Liver (tissue), 8 donors: ENCODE measurements at regions not wholly inside any gene's neighbourhood (a gene's known extent, or its start where the extent isn't known, plus 50 kb on each side); places are given as distances from the start of the nearest gene placed in this dataset.

Experiments
- DNase-seq: peaks from one replicate; pipeline ENCODE4 v3.0.0-alpha.2; 2017; ENCODE audit warnings: low spot score
- H3K27ac ChIP-seq, 2 donors: one replicate each; pipeline ENCODE4 v1.7.0; 2013; ENCODE audit warnings: inconsistent platforms in 2 of 2, low read length in 2 of 2, control low read depth in 1 of 2, low read depth in 1 of 2, mild to moderate bottlenecking in 1 of 2
- H3K27me3 ChIP-seq, 4 donors: one replicate each; pipeline versions ENCODE4 v1.6.1 to v1.7.0; 2013; ENCODE audit warnings: low read length in 3 of 4, inconsistent platforms in 1 of 4, mild to moderate bottlenecking in 1 of 4, moderate library complexity in 1 of 4; ENCODE audit not compliant: control insufficient read depth in 4 of 4, insufficient read depth in 4 of 4
- H3K36me3 ChIP-seq, 4 donors: one replicate each; pipeline versions ENCODE4 v1.6.1 to v1.7.0; 2013; ENCODE audit warnings: low read length in 3 of 4, mild to moderate bottlenecking in 3 of 4, low read depth in 1 of 4, moderate library complexity in 1 of 4; ENCODE audit not compliant: control insufficient read depth in 4 of 4, insufficient read depth in 3 of 4
- H3K4me1 ChIP-seq, 4 donors: one replicate each; pipeline versions ENCODE4 v1.6.1 to v1.7.0; 2013; ENCODE audit warnings: low read length in 3 of 4, mild to moderate bottlenecking in 3 of 4, moderate library complexity in 1 of 4; ENCODE audit not compliant: control insufficient read depth in 4 of 4, insufficient read depth in 4 of 4
- H3K4me3 ChIP-seq, 3 donors: one replicate each; pipeline versions ENCODE4 v1.6.1 to v1.7.0; 2013; ENCODE audit warnings: low read length in 3 of 3, control low read depth in 1 of 3, low read depth in 1 of 3, mild to moderate bottlenecking in 1 of 3
- H3K9ac ChIP-seq, 2 donors: one replicate each; pipeline ENCODE4 v1.7.0; 2013; ENCODE audit warnings: low read length in 2 of 2, mild to moderate bottlenecking in 2 of 2, moderate library complexity in 2 of 2, control low read depth in 1 of 2, low read depth in 1 of 2
- H3K9me3 ChIP-seq, 4 donors: one replicate each; pipeline versions ENCODE4 v1.6.1 to v1.7.0; 2013; ENCODE audit warnings: low read length in 3 of 4; ENCODE audit not compliant: control insufficient read depth in 4 of 4
- ATF3 ChIP-seq: IDR thresholded peaks from 2 replicates; pipeline ENCODE4 v1.6.1; 2016; ENCODE audit warnings: antibody characterized with exemption
- CTCF ChIP-seq: fragments of 150-350 bp; IDR thresholded peaks from 2 replicates; pipeline ENCODE4 v1.5.1; 2017; ENCODE audit warnings: improper control_type of control experiment, low read depth, low read length; ENCODE audit not compliant: missing input control
- EGR1 ChIP-seq, 2 donors: IDR thresholded peaks; 2 replicates each; pipeline ENCODE4 v1.6.1; 2016 to 2018; ENCODE audit warnings: antibody characterized with exemption in 2 of 2, low read depth in 2 of 2
- FOXA1 ChIP-seq: IDR thresholded peaks from 2 replicates; pipeline ENCODE4 v1.6.1; 2016; ENCODE audit warnings: antibody characterized with exemption
- FOXA2 ChIP-seq: IDR thresholded peaks from 2 replicates; pipeline ENCODE4 v1.6.1; 2016; ENCODE audit warnings: antibody characterized with exemption
- GABPA ChIP-seq, 2 donors: IDR thresholded peaks in 1 of 2; conservative IDR thresholded peaks in 1 of 2; 2 replicates each; pipeline ENCODE4 v1.6.1; 2016; ENCODE audit warnings: antibody characterized with exemption in 2 of 2, mild to moderate bottlenecking in 1 of 2, moderate library complexity in 1 of 2
- HNF4A ChIP-seq, 2 donors: conservative IDR thresholded peaks; 2 replicates each; pipeline ENCODE4 v1.6.1; 2016; ENCODE audit warnings: antibody characterized with exemption in 2 of 2, mild to moderate bottlenecking in 2 of 2
- HNF4G ChIP-seq: IDR thresholded peaks from 2 replicates; pipeline ENCODE4 v1.6.1; 2016; ENCODE audit warnings: antibody characterized with exemption
- JUND ChIP-seq, 2 donors: IDR thresholded peaks; 2 replicates each; pipeline ENCODE4 v1.6.1; 2016; ENCODE audit warnings: antibody characterized with exemption in 2 of 2
- MAX ChIP-seq: IDR thresholded peaks from 2 replicates; pipeline ENCODE4 v1.6.1; 2016; ENCODE audit warnings: antibody characterized with exemption
- NR2F2 ChIP-seq: IDR thresholded peaks from 2 replicates; pipeline ENCODE4 v1.6.1; 2016; ENCODE audit warnings: antibody characterized with exemption
- RAD21 ChIP-seq, 2 donors: IDR thresholded peaks; 2 replicates each; pipeline ENCODE4 v1.6.1; 2016; ENCODE audit warnings: antibody characterized with exemption in 2 of 2, mild to moderate bottlenecking in 2 of 2
- REST ChIP-seq: IDR thresholded peaks from 2 replicates; pipeline ENCODE4 v1.6.1; 2016; ENCODE audit warnings: antibody characterized with exemption, mild to moderate bottlenecking
- RXRA ChIP-seq, 2 donors: IDR thresholded peaks; 2 replicates each; pipeline ENCODE4 v1.6.1; 2017 to 2018; ENCODE audit warnings: antibody characterized with exemption in 2 of 2, mild to moderate bottlenecking in 1 of 2
- SP1 ChIP-seq: IDR thresholded peaks from 2 replicates; pipeline ENCODE4 v1.6.1; 2018; ENCODE audit warnings: antibody characterized with exemption, mild to moderate bottlenecking
- TAF1 ChIP-seq: conservative IDR thresholded peaks from 2 replicates; pipeline ENCODE4 v1.6.1; 2016; ENCODE audit warnings: antibody characterized with exemption, mild to moderate bottlenecking
- YY1 ChIP-seq: IDR thresholded peaks from 2 replicates; pipeline ENCODE4 v1.6.1; 2016; ENCODE audit warnings: antibody characterized with exemption, mild to moderate bottlenecking
- ZBTB33 ChIP-seq: IDR thresholded peaks from 2 replicates; pipeline ENCODE4 v1.6.1; 2016; ENCODE audit warnings: antibody characterized with exemption
- WGBS: extraction: QIAGEN DNeasy Blood & Tissue Kit; methylation state at CpG from one replicate; pipeline ENCODE4 v1.1.7; 2013; 5-methylcytosine and 5-hydroxymethylcytosine counted together
- donor health status: healthy.
- donor health status: healthy.
- donor health status: healthy.
- donor health status: healthy.
- donor health status: healthy.

GRCh38 chr10:105872665-105873064 lies 1231.6 kb downstream of the SORCS3 start:
- no peaks in the 10 kb centered on the region for H3K27me3 ChIP-seq
- no peak for TF ChIP-seq YY1
- TF ChIP-seq RXRA (IDR thresholded peaks at IDR 0.05): no peak
- TF ChIP-seq HNF4G: no peak
- TF ChIP-seq MAX: no peak
- TF ChIP-seq HNF4A (conservative IDR thresholded peaks at IDR 0.05): no peak
- TF ChIP-seq GABPA (IDR thresholded peaks at IDR 0.05 in 1 of 2, conservative IDR thresholded peaks at IDR 0.05 in 1 of 2): no peak
- no peak for TF ChIP-seq SP1
- no peak for TF ChIP-seq FOXA2
- no peak for TF ChIP-seq EGR1 (IDR thresholded peaks at IDR 0.05; ENCODE audit: low read depth in 2 of 2)
- TF ChIP-seq NR2F2: no peak
- no peak for TF ChIP-seq FOXA1
- TF ChIP-seq REST: no peak
- no peak for TF ChIP-seq ATF3
- H3K4me1 ChIP-seq: no peaks in the 10 kb centered on the region
- H3K36me3 ChIP-seq: no peaks in the 10 kb centered on the region
- no peak overlapping the region for H3K4me3 ChIP-seq
- DNase-seq: no peak
- no peak overlapping the region for H3K27ac ChIP-seq
- WGBS: 55% methylated on average over 4 of the region's 4 CpGs
- no peak overlapping the region for H3K9ac ChIP-seq
- peaks cover 0 to 13% (median 3%) of the 10 kb centered on the region in 4 donors for H3K9me3 ChIP-seq

GRCh38 chr10:105868935-105869334 lies 1227.8 kb downstream of the SORCS3 start:
- Histone ChIP-seq H3K4me1 (no peaks in the 10 kb centered on the region), H3K36me3 (no peaks in the 10 kb centered on the region), H3K27ac (no peak overlapping the region), H3K9ac (no peak overlapping the region), H3K4me3 (no peak overlapping the region), H3K27me3 (no peaks in the 10 kb centered on the region), H3K9me3 (peaks cover 0 to 11% (median 3%) of the 10 kb centered on the region in 4 donors)
- WGBS: 84% methylated on average over 1 of the region's 1 CpG
- no peak for DNase-seq
- TF ChIP-seq HNF4G (no peak), YY1 (no peak), ZBTB33 (no peak), FOXA2 (no peak), TAF1 (no peak), ATF3 (no peak), RAD21 (IDR thresholded peaks at IDR 0.05) (no peak), SP1 (no peak), MAX (no peak), EGR1 (IDR thresholded peaks at IDR 0.05; ENCODE audit: low read depth in 2 of 2) (no peak), RXRA (IDR thresholded peaks at IDR 0.05) (no peak), CTCF (no peak), JUND (IDR thresholded peaks at IDR 0.05) (no peak), REST (no peak), FOXA1 (no peak), HNF4A (conservative IDR thresholded peaks at IDR 0.05) (no peak), GABPA (IDR thresholded peaks at IDR 0.05 in 1 of 2, conservative IDR thresholded peaks at IDR 0.05 in 1 of 2) (no peak), NR2F2 (no peak)
